Thyroid gland (tissue), 4 donors: ENCODE measurements at regions not wholly inside any gene's neighbourhood (a gene's known extent, or its start where the extent isn't known, plus 50 kb on each side); places are given as distances from the start of the nearest gene placed in this dataset.

Experiments used
- POLR2A ChIP-seq, 2 donors: fragments of 450-650 bp; IDR thresholded peaks; one replicate each; pipeline ENCODE4 v1.6.1; 2017; ENCODE audit warnings: antibody characterized with exemption in 2 of 2, mild to moderate bottlenecking in 2 of 2, moderate library complexity in 1 of 2
- TF ChIP-seq, protein P1 (sequence below), 6 experiments: fragments of 200-600 bp in 3 of 6; fragments of 450-650 bp in 3 of 6; sonication (generic) in 3 of 6; IDR thresholded peaks; one replicate each; pipeline ENCODE4 v1.5.1; 2016 to 2019; ENCODE audit warnings: antibody characterized with exemption in 6 of 6, mild to moderate bottlenecking in 2 of 6, inconsistent platforms in 1 of 6, moderate library complexity in 1 of 6

DNA sequence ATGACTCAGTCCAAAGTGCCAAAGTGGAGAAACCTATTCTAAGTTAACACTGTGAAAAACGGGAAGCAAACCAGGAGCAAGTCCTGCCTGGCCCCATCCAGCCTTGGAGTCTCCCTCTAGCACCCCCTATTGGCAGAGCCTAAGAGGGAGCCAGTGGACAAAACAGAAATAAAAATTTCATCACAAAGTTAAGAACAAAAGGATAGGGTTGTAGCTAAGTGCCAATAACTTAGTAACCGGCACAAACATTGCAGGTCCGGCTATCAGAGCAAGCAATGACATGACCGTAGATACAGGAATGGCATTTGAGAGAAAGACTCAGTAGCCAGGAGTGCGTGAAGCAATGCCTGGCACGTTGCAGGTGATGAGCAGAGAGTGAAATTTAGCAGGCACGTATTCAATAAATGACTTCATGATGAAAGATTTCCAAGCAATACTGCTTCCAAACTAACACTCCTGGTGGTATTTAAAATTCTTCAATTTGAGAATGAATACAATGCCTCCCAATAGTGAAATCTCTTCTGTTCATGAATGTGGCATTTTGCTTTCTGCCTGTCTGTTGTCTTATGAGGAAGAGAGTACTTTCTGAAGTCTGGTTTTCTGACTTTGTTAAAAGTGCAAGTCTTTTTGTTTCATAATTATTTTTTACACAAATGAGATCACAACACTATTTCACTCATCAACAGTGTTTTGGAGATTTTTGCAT is 391.0 kb downstream of the OMA1 start:
- TF ChIP-seq, protein P1, sequence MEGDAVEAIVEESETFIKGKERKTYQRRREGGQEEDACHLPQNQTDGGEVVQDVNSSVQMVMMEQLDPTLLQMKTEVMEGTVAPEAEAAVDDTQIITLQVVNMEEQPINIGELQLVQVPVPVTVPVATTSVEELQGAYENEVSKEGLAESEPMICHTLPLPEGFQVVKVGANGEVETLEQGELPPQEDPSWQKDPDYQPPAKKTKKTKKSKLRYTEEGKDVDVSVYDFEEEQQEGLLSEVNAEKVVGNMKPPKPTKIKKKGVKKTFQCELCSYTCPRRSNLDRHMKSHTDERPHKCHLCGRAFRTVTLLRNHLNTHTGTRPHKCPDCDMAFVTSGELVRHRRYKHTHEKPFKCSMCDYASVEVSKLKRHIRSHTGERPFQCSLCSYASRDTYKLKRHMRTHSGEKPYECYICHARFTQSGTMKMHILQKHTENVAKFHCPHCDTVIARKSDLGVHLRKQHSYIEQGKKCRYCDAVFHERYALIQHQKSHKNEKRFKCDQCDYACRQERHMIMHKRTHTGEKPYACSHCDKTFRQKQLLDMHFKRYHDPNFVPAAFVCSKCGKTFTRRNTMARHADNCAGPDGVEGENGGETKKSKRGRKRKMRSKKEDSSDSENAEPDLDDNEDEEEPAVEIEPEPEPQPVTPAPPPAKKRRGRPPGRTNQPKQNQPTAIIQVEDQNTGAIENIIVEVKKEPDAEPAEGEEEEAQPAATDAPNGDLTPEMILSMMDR (IDR thresholded peaks at IDR 0.05), result peak in 1 of 6 experiments; percentile 31
- TF ChIP-seq POLR2A (IDR thresholded peaks at IDR 0.05), result no peak
